GM18951 (cell line): ENCODE measurements at regions not wholly inside any gene's neighbourhood (a gene's known extent, or its start where the extent isn't known, plus 50 kb on each side); places are given as distances from the start of the nearest gene placed in this dataset.

Experiments
- POLR2A ChIP-seq: IDR thresholded peaks from 4 replicates; pipeline ENCODE4 v1.6.1; 2011; ENCODE audit warnings: mild to moderate bottlenecking; ENCODE audit not compliant: insufficient read length, insufficient read depth; ENCODE audit errors: extremely low read depth
- in situ Hi-C: fragments of 300-500 bp; cut with MboI; formaldehyde crosslinking; loops from one replicate; pipeline ENCODE4 v1.12.0; 2022; ENCODE audit warnings: low sequenced_read_pairs, mixed read lengths, inconsistent platforms; ENCODE audit not compliant: unreplicated experiment

GRCh38 chr6:40340957-40341356 is 246.2 kb downstream of the LRFN2 start:
- in situ Hi-C loops = no loop called here
- TF ChIP-seq POLR2A = no peak

- TF ChIP-seq POLR2A = no peak
- in situ Hi-C loops = no loop called here
Measured at GRCh38 chr6:40340196-40340595, 247.0 kb downstream of the LRFN2 start.

DNA sequence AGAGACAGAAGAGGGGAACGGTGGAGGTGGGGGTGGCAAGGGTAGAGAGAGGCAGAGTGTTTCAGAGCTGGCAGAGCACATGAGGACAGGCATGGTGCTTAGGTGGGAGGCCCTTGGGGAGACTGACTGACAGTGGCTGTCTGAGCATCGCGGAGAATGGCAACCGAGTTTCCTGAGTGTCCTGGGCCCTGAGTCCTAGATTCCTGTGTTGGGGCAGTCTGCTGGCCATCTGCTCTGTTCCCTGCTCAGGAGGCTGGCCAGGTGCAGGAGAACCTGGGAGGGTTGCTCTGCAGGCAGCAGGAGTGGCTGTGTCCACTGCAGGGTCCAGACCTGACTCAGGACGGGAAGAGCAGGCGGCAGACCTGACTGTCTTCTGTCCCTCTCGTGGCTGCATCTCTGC is 248.9 kb downstream of the LRFN2 start:
- no peak for TF ChIP-seq POLR2A
- in situ Hi-C loops = no loop called here

- no peak for TF ChIP-seq POLR2A
- in situ Hi-C loops = no loop called here
Measured at GRCh38 chr6:40336940-40337760, 250.0 kb downstream of the LRFN2 start.

DNA sequence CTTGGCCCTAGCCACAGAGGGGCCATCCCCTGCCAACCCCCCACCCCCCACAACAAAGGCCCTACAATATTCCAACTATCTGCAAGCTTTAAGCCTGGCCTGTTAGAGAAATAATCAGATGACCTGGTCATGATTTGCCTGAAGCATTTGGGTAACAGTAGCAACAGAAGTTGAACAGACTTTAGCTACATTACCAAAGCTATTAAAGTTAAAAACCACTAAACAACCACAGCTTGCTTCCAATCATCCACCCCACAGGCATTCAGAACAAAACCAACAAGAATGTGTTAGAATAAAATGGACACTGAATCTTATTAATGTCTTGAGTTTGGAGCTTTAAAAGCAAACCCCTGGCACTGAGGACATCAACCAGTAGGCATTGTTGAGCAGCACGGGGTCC is 250.9 kb downstream of the LRFN2 start:
- TF ChIP-seq POLR2A = no peak
- in situ Hi-C loops = no loop called here

GRCh38 chr6:40334496-40335270 is 252.5 kb downstream of the LRFN2 start:
- in situ Hi-C loops = no loop called here
- no peak for TF ChIP-seq POLR2A

DNA sequence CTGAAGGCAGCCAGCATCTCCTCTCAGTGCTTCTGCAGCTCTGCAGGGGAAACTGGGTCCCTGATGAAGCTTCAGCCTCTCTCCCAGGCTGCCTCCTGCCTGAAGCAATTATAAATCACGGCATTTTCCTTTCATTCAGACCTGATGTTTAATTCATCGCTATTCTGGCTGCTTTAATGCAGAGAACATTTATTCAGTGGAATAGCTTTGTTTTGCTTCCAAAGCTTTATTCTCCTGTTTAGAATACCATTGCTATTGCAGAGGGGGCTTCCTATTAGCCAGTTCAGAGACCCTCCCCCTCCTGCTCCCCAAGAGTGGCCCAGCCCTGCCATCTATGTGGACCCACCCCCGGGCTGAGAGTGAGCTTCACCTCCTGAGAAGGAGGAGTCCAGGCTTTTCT is 255.6 kb downstream of the LRFN2 start:
- in situ Hi-C loops = no loop called here
- no peak for TF ChIP-seq POLR2A

- TF ChIP-seq POLR2A = no peak
- in situ Hi-C loops = no loop called here
Measured at GRCh38 chr6:40330301-40330721, 256.9 kb downstream of the LRFN2 start.

DNA sequence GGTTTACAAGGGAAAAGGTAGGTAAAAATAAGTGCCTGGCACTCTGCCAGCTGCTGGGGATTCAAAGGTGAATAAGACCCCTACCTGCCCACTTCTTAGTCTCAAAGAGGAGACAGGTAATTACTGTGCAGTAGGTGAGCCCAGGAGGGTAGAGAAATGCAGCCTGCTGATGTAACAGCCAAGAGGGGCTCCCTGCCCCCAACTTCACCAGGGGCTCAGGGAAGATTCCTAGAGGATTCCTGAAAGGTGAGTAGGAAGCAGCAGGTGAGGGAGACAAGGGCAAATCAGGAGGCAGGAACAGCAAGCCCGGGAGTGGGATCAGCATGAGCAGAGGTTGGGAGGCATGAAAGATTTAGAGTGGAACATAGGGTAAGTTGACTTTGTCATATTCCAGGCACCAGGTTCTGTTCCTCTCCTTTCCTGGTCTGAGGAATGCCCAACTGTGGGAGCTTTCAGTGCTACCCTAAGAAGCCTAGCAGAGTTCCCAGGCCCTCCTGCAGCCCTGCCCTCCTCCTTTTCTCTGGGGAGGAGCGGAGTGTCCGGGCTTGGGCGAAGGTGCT is 258.1 kb downstream of the LRFN2 start:
- in situ Hi-C loops = no loop called here
- no peak for TF ChIP-seq POLR2A

GRCh38 chr6:40328386-40328985 is 258.7 kb downstream of the LRFN2 start:
- in situ Hi-C loops = no loop called here
- no peak for TF ChIP-seq POLR2A

DNA sequence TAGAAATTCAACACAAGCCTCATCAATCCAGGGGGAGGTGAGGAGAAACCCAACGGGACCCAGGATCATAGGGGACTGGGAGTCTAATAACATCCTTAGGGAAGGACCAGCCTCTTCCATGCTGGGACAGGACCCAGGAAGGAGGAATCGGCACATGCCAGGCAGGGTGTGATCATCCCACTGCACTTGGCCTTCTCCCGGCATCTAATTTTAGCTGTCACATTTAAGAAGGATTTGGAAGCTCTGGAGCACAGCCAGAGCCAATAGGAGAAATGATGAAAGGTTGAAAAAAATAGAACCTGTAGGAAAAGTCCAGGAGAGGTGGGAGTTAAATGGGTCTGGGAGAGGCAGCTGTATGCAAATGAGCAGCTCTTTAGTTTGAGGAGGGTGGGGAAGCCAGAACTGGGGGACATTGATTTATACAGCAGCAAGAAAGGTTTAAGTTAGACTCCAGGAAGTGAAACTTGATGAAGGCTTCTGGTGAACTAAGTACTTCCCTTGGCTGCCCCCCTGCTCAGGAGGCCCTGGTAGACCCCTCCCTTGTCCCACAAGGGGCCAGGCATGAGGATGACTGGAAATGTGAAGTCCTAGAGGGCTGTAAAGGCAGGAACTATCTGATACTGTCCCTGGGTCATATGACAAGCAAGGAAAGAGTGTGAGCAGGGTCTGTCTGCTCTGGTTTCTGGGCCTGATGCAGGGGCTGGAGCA is 260.3 kb downstream of the LRFN2 start:
- TF ChIP-seq POLR2A = no peak

DNA sequence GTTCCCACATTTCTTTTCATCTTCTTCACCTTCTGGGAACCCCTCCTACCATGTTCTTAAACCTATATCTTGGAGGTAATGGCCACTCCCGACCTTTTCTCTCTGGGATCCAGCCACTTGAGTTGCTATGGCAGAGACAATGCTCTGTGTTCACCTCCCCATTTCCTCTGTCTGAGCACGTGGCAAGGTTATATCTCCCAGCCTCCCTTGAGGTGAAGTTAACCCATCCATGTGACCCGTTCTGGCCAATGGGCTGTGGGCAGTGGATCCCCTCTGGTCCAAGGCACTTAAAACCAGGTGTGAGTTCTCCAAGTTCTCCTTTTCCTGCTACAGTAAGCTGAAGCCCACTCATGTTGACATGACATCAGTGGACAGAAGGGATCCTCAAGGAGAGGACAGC is 261.4 kb downstream of the LRFN2 start:
- in situ Hi-C loops = no loop called here
- no peak for TF ChIP-seq POLR2A

More for the DNA sequence above, 260.3 kb downstream of the LRFN2 start:
- in situ Hi-C loops = no loop called here

GRCh38 chr6:40325041-40325440 is 262.1 kb downstream of the LRFN2 start:
- in situ Hi-C loops = no loop called here
- no peak for TF ChIP-seq POLR2A
